ENCODE measurements at regions not wholly inside any gene's neighbourhood (a gene's known extent, or its start where the extent isn't known, plus 50 kb on each side); places are given as distances from the start of the nearest gene placed in this dataset.

DNA sequence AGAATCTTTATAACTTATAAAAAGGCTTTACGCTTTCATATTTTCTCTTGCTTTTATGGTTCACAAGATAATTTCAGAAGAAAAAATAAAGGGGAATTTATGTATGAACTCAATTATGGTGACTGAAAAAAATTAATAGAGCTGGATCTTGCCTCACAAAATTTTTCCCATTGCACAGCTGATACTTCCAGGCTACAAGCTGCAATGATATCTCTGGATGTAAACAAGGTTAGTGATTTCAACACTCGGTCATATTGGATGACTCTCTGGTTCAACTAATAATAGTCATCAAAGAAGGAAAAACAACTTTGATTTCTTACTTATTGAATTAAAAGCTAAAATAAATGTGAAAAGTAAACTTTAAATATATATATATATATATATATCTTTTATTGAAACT is 868.0 kb downstream of the FAT4 start:
- no peak for TF ChIP-seq CTCF (IDR thresholded peaks at IDR 0.05)
- no peak for TF ChIP-seq POLR2A (IDR thresholded peaks at IDR 0.05)
- TF ChIP-seq EP300 (IDR thresholded peaks at IDR 0.05), result no peak
